ENCODE measurements at regions not wholly inside any gene's neighbourhood (a gene's known extent, or its start where the extent isn't known, plus 50 kb on each side); places are given as distances from the start of the nearest gene placed in this dataset.
A peak's percentile ranks its signal among the peaks of the same experiment; 100 is the strongest.

- no peaks in the 10 kb centered on the region for H3K27me3 ChIP-seq (ENCODE audit: control insufficient read depth, insufficient read depth, low read length)
- TF ChIP-seq CTCF (IDR thresholded peaks at IDR 0.05; ENCODE audit: insufficient read depth, low read length, severe bottlenecking): no peak
- DNase-seq (ENCODE audit: low read depth): no peak
- H3K36me3 ChIP-seq (ENCODE audit: control insufficient read depth, insufficient read depth, low read length): no peaks in the 10 kb centered on the region
- FAIRE-seq: no peak
- H3K4me3 ChIP-seq (ENCODE audit: low read depth, low read length): no peak overlapping the region
Observed at GRCh38 chr14:30786701-30787100, 87.7 kb upstream of the COCH start.

DNA sequence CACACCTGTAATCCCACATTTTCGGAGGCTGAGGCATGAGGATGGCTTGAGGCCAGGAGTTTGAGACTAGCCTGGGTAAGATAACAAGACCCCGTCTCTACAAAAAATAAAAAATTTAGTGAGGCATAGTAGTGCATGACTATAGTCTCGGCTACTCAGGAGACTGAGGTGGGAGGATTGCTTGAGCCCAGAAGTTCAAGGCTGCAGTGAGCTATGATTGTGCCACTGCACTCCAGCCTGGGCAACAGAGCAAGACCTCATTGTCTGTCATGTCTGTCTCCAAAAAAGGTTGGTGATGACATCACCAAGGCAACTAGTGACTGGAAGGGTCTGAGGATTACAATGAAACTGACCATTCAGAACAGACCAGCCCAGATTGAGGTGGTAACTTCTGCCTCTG is 83.5 kb upstream of the COCH start:
- no peak for TF ChIP-seq CTCF (IDR thresholded peaks at IDR 0.05; ENCODE audit: insufficient read depth, low read length, severe bottlenecking)
- H3K4me3 ChIP-seq (ENCODE audit: low read depth, low read length): no peak overlapping the region
- no peak for DNase-seq (ENCODE audit: low read depth)
- no peaks in the 10 kb centered on the region for H3K27me3 ChIP-seq (ENCODE audit: control insufficient read depth, insufficient read depth, low read length)
- H3K36me3 ChIP-seq (ENCODE audit: control insufficient read depth, insufficient read depth, low read length): no peaks in the 10 kb centered on the region
- no peak for FAIRE-seq

- H3K27me3 ChIP-seq (ENCODE audit: control insufficient read depth, insufficient read depth, low read length): no peaks in the 10 kb centered on the region
- TF ChIP-seq CTCF (IDR thresholded peaks at IDR 0.05; ENCODE audit: insufficient read depth, low read length, severe bottlenecking): no peak
Observed at GRCh38 chr14:30791522-30792351, 82.6 kb upstream of the COCH start.

GRCh38 chr14:30796707-30797106 is 77.7 kb upstream of the COCH start:
- DNase-seq (ENCODE audit: low read depth): no peak
- Histone ChIP-seq H3K27me3 (ENCODE audit: control insufficient read depth, insufficient read depth, low read length) (peaks cover 1% of the 10 kb centered on the region), H3K4me3 (ENCODE audit: low read depth, low read length) (no peak overlapping the region), H3K36me3 (ENCODE audit: control insufficient read depth, insufficient read depth, low read length) (no peaks in the 10 kb centered on the region)
- TF ChIP-seq CTCF (IDR thresholded peaks at IDR 0.05; ENCODE audit: insufficient read depth, low read length, severe bottlenecking): no peak
- FAIRE-seq: no peak

More at GRCh38 chr14:30791522-30792351, 82.6 kb upstream of the COCH start:
- FAIRE-seq: no peak
- Histone ChIP-seq H3K4me3 (ENCODE audit: low read depth, low read length) (no peak overlapping the region), H3K36me3 (ENCODE audit: control insufficient read depth, insufficient read depth, low read length) (no peaks in the 10 kb centered on the region)
- DNase-seq (ENCODE audit: low read depth): no peak

DNA sequence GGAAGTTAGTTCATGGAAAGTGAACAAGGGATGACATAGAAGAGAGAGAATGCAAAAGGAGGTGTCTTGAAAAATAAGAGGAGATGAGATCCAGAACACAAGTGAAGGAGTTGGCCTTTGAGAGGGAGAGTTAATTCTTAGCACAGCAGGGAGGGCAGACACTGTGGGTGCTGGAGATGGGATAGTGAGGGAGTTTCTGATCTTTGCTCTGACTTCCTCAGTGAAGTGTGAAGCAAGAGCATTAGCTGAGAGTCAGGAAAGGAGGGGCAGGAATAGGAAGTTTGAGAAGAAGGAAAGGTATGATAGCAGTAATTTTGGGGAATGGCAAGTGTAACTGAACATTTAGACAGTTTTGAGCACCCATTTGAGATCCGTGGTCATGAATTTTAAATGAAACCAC is 75.8 kb upstream of the COCH start:
- FAIRE-seq (no peak), DNase-seq (ENCODE audit: low read depth) (no peak)
- H3K36me3 ChIP-seq (ENCODE audit: control insufficient read depth, insufficient read depth, low read length): no peaks in the 10 kb centered on the region
- no peak for TF ChIP-seq CTCF (IDR thresholded peaks at IDR 0.05; ENCODE audit: insufficient read depth, low read length, severe bottlenecking)
- peaks cover 1% of the 10 kb centered on the region for H3K27me3 ChIP-seq (ENCODE audit: control insufficient read depth, insufficient read depth, low read length)
- no peak overlapping the region for H3K4me3 ChIP-seq (ENCODE audit: low read depth, low read length)

DNA sequence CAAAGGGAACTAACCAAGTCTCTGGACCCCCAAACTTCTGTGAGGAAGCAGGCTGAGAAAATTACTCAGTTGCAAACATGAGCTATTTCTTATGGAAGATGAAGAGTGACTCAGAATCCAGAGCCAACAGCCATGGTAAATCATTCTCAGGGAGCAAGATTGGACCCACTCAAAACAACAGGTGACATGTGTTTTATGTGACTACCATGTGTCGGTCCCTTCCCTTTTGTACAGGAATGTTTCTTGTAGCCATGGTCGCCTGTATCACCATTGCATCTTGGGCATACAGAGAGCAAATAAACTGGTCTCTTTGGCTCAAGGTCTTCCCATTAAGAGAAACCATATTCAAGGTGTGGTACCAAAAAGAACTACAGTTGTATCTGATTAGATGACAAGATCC is 75.4 kb upstream of the COCH start:
- peaks cover 1% of the 10 kb centered on the region for H3K27me3 ChIP-seq (ENCODE audit: control insufficient read depth, insufficient read depth, low read length)
- FAIRE-seq: peak; percentile 55
- no peak for DNase-seq (ENCODE audit: low read depth)
- no peak for TF ChIP-seq CTCF (IDR thresholded peaks at IDR 0.05; ENCODE audit: insufficient read depth, low read length, severe bottlenecking)
- H3K36me3 ChIP-seq (ENCODE audit: control insufficient read depth, insufficient read depth, low read length): no peaks in the 10 kb centered on the region
- H3K4me3 ChIP-seq (ENCODE audit: low read depth, low read length): no peak overlapping the region

Measured in bronchial epithelial cell (primary cell).